RWPE1 (cell line): ENCODE measurements at regions not wholly inside any gene's neighbourhood (a gene's known extent, or its start where the extent isn't known, plus 50 kb on each side); places are given as distances from the start of the nearest gene placed in this dataset.
A peak's percentile ranks its signal among the peaks of the same experiment; 100 is the strongest.

Experiments
- CTCF ChIA-PET: fragments of 350-600 bp; sonication (Branson Sonifier 250); formaldehyde crosslinking; extraction: SDS; loops from one replicate; lab custom pipeline; 2021; lab: Yijun Ruan, JAX
- POLR2A ChIA-PET: fragments of 400-600 bp; formaldehyde crosslinking; extraction: SDS; loops from one replicate; lab custom pipeline; 2020; ENCODE audit warnings: antibody characterized with exemption; ENCODE audit not compliant: low non-redundant PET; lab: Yijun Ruan, JAX
- DNase-seq: peaks from one replicate; pipeline ENCODE4 v3.0.0; 2012; ENCODE audit warnings: low spot score
- H3K27ac ChIP-seq: fragments of 450-650 bp; 2 replicates; pipeline ENCODE4 v1.5.1; 2017
- TF ChIP-seq, protein P1 (sequence below): fragments of 450-650 bp; conservative IDR thresholded peaks from 2 replicates; pipeline ENCODE4 v1.5.1; 2017; ENCODE audit warnings: low read depth, mild to moderate bottlenecking

- H3K27ac ChIP-seq, result peak overlapping the region; percentile 1; the same call in 1 of the 2 replicates
- no peak for DNase-seq
- CTCF ChIA-PET, result interaction anchor here (0.7 kb wide), 1 partner anchor 118 kb away, joined by 6 read pairs; no protein-coding TSS in a partner anchor
- TF ChIP-seq, protein P1, sequence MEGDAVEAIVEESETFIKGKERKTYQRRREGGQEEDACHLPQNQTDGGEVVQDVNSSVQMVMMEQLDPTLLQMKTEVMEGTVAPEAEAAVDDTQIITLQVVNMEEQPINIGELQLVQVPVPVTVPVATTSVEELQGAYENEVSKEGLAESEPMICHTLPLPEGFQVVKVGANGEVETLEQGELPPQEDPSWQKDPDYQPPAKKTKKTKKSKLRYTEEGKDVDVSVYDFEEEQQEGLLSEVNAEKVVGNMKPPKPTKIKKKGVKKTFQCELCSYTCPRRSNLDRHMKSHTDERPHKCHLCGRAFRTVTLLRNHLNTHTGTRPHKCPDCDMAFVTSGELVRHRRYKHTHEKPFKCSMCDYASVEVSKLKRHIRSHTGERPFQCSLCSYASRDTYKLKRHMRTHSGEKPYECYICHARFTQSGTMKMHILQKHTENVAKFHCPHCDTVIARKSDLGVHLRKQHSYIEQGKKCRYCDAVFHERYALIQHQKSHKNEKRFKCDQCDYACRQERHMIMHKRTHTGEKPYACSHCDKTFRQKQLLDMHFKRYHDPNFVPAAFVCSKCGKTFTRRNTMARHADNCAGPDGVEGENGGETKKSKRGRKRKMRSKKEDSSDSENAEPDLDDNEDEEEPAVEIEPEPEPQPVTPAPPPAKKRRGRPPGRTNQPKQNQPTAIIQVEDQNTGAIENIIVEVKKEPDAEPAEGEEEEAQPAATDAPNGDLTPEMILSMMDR, result no peak
- POLR2A ChIA-PET, result interaction anchor here (0.6 kb wide), 1 partner anchor 12 kb away, joined by 5 read pairs; no protein-coding TSS in a partner anchor
These were observed 50.5 kb upstream of the TMED10 start for GRCh38 chr14:75226755-75227544.
